GM21723 (cell line): ENCODE measurements at regions not wholly inside any gene's neighbourhood (a gene's known extent, or its start where the extent isn't known, plus 50 kb on each side); places are given as distances from the start of the nearest gene placed in this dataset.
A peak's percentile ranks its signal among the peaks of the same experiment; 100 is the strongest.

ENCODE experiments used
- ATAC-seq: cut with Tn5 transposase; IDR thresholded peaks from one replicate; pipeline ENCODE4 v1.9.1; 2021; ENCODE audit warnings: mild to moderate bottlenecking, moderate library complexity; ENCODE audit not compliant: unreplicated experiment

- no peak for ATAC-seq
Measured at GRCh38 chr2:121955426-121955825, 200.0 kb downstream of the TSN start.

- ATAC-seq = no peak
Measured at GRCh38 chr2:121955872-121956271, 200.4 kb downstream of the TSN start.

GRCh38 chr2:121960251-121960650 lies 204.8 kb downstream of the TSN start:
- no peak for ATAC-seq

GRCh38 chr2:121961761-121962160 lies 206.3 kb downstream of the TSN start:
- no peak for ATAC-seq

GRCh38 chr2:121965661-121966060 lies 210.2 kb downstream of the TSN start:
- no peak for ATAC-seq

GRCh38 chr2:121966663-121967062 lies 211.2 kb downstream of the TSN start:
- no peak for ATAC-seq

- no peak for ATAC-seq
Measured at GRCh38 chr2:121969166-121969565, 213.7 kb downstream of the TSN start.

- no peak for ATAC-seq
Measured at GRCh38 chr2:121969766-121970639, 214.6 kb downstream of the TSN start.

GRCh38 chr2:121972203-121972602 lies 216.8 kb downstream of the TSN start:
- no peak for ATAC-seq

- ATAC-seq = peak; percentile 97
Measured at GRCh38 chr2:121974897-121975661, 219.6 kb downstream of the TSN start.

GRCh38 chr2:121976926-121977325 lies 221.5 kb downstream of the TSN start:
- no peak for ATAC-seq

- no peak for ATAC-seq
Measured at GRCh38 chr2:121977326-121977725, 221.9 kb downstream of the TSN start.

- ATAC-seq = no peak
Measured at GRCh38 chr2:121992700-121993099, 237.2 kb downstream of the TSN start.

- ATAC-seq = no peak
Measured at GRCh38 chr2:121993682-121994081, 238.2 kb downstream of the TSN start.

- no peak for ATAC-seq
Measured at GRCh38 chr2:121994238-121995206, 239.1 kb downstream of the TSN start.

- no peak for ATAC-seq
Measured at GRCh38 chr2:121998751-121999150, 243.3 kb downstream of the TSN start.

GRCh38 chr2:121999264-121999663 lies 243.8 kb downstream of the TSN start:
- ATAC-seq = no peak

- no peak for ATAC-seq
Measured at GRCh38 chr2:122000556-122001340, 245.3 kb downstream of the TSN start.

GRCh38 chr2:122001441-122001874 lies 246.0 kb downstream of the TSN start:
- no peak for ATAC-seq
